Omental fat pad (tissue), 3 donors: ENCODE measurements at regions not wholly inside any gene's neighbourhood (a gene's known extent, or its start where the extent isn't known, plus 50 kb on each side); places are given as distances from the start of the nearest gene placed in this dataset.

ENCODE experiments used
- ATAC-seq: fragments of 150-250 bp; one replicate; pipeline ENCODE4 v1.9.1; 2016; ENCODE audit warnings: mild to moderate bottlenecking, moderate library complexity; ENCODE audit not compliant: low FRiP score
- DNase-seq: peaks from one replicate; pipeline ENCODE4 v3.0.0-alpha.2; 2019; ENCODE audit warnings: low spot score
- CTCF ChIP-seq, 3 donors: fragments of 450-650 bp; IDR thresholded peaks; one replicate each; pipeline ENCODE4 v1.5.1; 2016 to 2017; ENCODE audit warnings: antibody characterized with exemption in 3 of 3, mild to moderate bottlenecking in 3 of 3, moderate library complexity in 2 of 3

- DNase-seq (no peak), ATAC-seq (no peak)
- TF ChIP-seq CTCF (IDR thresholded peaks at IDR 0.05) = no peak
These were observed 890.5 kb downstream of the UQCRFS1 start for GRCh38 chr19:28322491-28322890.

DNA sequence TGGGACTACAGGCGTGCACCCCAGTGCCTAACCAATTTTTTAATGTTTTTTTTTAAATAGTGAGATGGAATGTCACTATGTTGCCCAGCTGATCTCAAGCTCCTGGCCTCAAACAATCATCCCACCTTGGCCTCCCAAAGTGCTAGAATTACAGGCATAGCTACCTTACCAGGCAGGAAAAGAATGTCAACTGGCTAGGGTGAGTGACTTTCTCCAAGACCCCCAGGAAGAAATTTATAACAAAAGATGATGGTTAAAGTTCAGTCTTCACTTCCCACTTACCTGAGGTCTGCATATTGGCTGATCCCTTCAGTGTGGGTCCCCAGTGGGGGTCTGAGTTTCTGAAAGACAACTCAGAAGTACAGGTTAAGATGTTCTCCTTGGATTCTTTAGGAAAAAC is 893.0 kb downstream of the UQCRFS1 start:
- DNase-seq = no peak
- ATAC-seq = no peak
- no peak for TF ChIP-seq CTCF (IDR thresholded peaks at IDR 0.05)

GRCh38 chr19:28319227-28319626 is 893.7 kb downstream of the UQCRFS1 start:
- DNase-seq (no peak), ATAC-seq (no peak)
- TF ChIP-seq CTCF (IDR thresholded peaks at IDR 0.05) = no peak

- ATAC-seq (no peak), DNase-seq (no peak)
- no peak for TF ChIP-seq CTCF (IDR thresholded peaks at IDR 0.05)
These were observed 894.3 kb downstream of the UQCRFS1 start for GRCh38 chr19:28318469-28319179.

- ATAC-seq = no peak
- TF ChIP-seq CTCF (IDR thresholded peaks at IDR 0.05) = no peak
- no peak for DNase-seq
These were observed 896.5 kb downstream of the UQCRFS1 start for GRCh38 chr19:28316464-28316863.

GRCh38 chr19:28314756-28315155 is 898.2 kb downstream of the UQCRFS1 start:
- TF ChIP-seq CTCF (IDR thresholded peaks at IDR 0.05) = no peak
- ATAC-seq (no peak), DNase-seq (no peak)

DNA sequence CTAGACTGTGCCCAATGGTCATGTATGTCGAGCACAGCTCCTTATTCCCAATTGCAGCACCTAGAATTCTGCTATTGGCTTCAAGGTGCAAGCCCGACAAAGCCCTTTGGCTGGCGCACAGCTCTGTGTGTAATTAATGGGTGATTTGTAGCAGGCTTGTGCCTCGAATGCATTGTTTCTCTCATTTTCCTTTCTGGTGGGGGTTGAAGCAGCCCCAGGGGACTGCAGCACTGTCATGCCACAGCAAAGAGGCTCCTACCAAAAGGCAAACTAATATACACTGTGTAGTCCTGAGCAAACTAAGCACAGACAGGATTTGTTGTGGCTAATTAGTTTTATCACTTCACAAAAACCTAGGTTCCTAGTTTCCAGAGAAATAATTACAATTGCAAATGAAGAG is 898.7 kb downstream of the UQCRFS1 start:
- no peak for TF ChIP-seq CTCF (IDR thresholded peaks at IDR 0.05)
- no peak for DNase-seq
- no peak for ATAC-seq
